NCI-H2081 treated with DMSO at 0.1 percent for 48 hours (cell line): ENCODE measurements at regions not wholly inside any gene's neighbourhood (a gene's known extent, or its start where the extent isn't known, plus 50 kb on each side); places are given as distances from the start of the nearest gene placed in this dataset.
"Not testable (repeated sequence)": the region's sequence is repeated elsewhere in the genome, so short reads cannot be mapped to it uniquely, and the experiment has no call there.

Experiments used
- DNase-seq: peaks from one replicate; lab custom pipeline; 2025; lab: John Stamatoyannopoulos, UW

- DNase-seq = not testable (repeated sequence)
Measured at GRCh38 chr1:243074224-243074623, 180.9 kb downstream of the CEP170 start.

- not testable (repeated sequence) for DNase-seq
Measured at GRCh38 chr1:243067056-243067455, 188.0 kb downstream of the CEP170 start.

- DNase-seq = not testable (repeated sequence)
Measured at GRCh38 chr1:243061965-243062364, 193.1 kb downstream of the CEP170 start.

- DNase-seq = not testable (repeated sequence)
Measured at GRCh38 chr1:243055510-243055909, 199.6 kb downstream of the CEP170 start.

- DNase-seq = not testable (repeated sequence)
Measured at GRCh38 chr1:243055091-243055490, 200.0 kb downstream of the CEP170 start.

- not testable (repeated sequence) for DNase-seq
Measured at GRCh38 chr1:243054681-243055080, 200.4 kb downstream of the CEP170 start.

- DNase-seq = not testable (repeated sequence)
Measured at GRCh38 chr1:243053048-243053447, 202.0 kb downstream of the CEP170 start.

- not testable (repeated sequence) for DNase-seq
Measured at GRCh38 chr1:243050613-243051012, 204.5 kb downstream of the CEP170 start.

- not testable (repeated sequence) for DNase-seq
Measured at GRCh38 chr1:243049716-243050115, 205.4 kb downstream of the CEP170 start.

GRCh38 chr1:243021365-243021764, 233.7 kb downstream of the CEP170 start:
- DNase-seq = not testable (repeated sequence)

- not testable (repeated sequence) for DNase-seq
Measured at GRCh38 chr1:243019030-243019635, 235.9 kb downstream of the CEP170 start.

- not testable (repeated sequence) for DNase-seq
Measured at GRCh38 chr1:243010719-243011118, 244.4 kb downstream of the CEP170 start.

GRCh38 chr1:243001003-243001402, 254.1 kb downstream of the CEP170 start:
- not testable (repeated sequence) for DNase-seq

- DNase-seq = not testable (repeated sequence)
Measured at GRCh38 chr1:242992776-242993175, 262.3 kb downstream of the CEP170 start.

- not testable (repeated sequence) for DNase-seq
Measured at GRCh38 chr1:242985096-242985495, 270.0 kb downstream of the CEP170 start.

GRCh38 chr1:242973341-242973740, 281.7 kb downstream of the CEP170 start:
- DNase-seq = not testable (repeated sequence)

GRCh38 chr1:242966892-242967291, 288.2 kb downstream of the CEP170 start:
- no peak for DNase-seq

- not testable (repeated sequence) for DNase-seq
Measured at GRCh38 chr1:242959397-242959796, 295.7 kb downstream of the CEP170 start.

GRCh38 chr1:242954945-242955344, 300.1 kb downstream of the CEP170 start:
- DNase-seq = not testable (repeated sequence)

GRCh38 chr1:242946206-242946605, 308.9 kb downstream of the CEP170 start:
- no peak for DNase-seq

- peak; percentile 72 for DNase-seq
Measured at GRCh38 chr1:242936725-242937124, 318.4 kb downstream of the CEP170 start.

- not testable (repeated sequence) for DNase-seq
Measured at GRCh38 chr1:242924717-242925116, 330.4 kb downstream of the CEP170 start.

- not testable (repeated sequence) for DNase-seq
Measured at GRCh38 chr1:242923603-242924002, 331.5 kb downstream of the CEP170 start.

- DNase-seq = not testable (repeated sequence)
Measured at GRCh38 chr1:242914729-242915128, 340.4 kb downstream of the CEP170 start.
